ENCODE measurements at regions not wholly inside any gene's neighbourhood (a gene's known extent, or its start where the extent isn't known, plus 50 kb on each side); places are given as distances from the start of the nearest gene placed in this dataset.

DNA sequence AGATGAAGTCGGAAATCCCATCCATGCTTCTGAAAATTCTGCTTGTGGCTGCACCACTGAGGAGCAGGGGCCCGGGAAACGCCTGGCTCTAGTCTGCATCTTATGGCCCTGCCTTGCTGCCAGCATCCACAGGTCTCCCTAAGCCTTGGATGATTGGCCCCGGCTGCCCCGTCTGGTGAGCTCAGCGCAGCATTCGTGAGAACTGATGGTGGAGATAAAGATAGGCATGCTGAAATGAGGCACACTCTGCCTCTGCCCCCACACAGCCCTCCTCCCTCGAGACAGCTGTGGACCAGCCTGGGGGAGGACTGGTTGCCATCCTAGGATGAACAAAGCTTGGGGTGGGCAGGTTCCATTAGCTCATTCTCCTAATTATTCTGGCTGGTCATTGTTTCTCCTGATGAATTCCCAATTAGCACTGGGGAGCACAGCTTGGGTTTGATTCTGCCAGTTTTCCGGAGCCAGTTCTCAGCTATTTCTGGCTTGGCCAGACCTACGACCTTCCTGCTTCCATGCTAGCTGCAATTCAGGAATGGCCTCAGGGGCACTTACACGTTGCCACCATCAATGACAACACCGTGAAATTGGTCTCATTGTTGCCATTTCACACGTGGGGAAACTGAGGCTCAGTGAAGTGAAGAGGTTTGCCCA, 62.8 kb upstream of the CPEB4 start:
- TF ChIP-seq, protein P1, sequence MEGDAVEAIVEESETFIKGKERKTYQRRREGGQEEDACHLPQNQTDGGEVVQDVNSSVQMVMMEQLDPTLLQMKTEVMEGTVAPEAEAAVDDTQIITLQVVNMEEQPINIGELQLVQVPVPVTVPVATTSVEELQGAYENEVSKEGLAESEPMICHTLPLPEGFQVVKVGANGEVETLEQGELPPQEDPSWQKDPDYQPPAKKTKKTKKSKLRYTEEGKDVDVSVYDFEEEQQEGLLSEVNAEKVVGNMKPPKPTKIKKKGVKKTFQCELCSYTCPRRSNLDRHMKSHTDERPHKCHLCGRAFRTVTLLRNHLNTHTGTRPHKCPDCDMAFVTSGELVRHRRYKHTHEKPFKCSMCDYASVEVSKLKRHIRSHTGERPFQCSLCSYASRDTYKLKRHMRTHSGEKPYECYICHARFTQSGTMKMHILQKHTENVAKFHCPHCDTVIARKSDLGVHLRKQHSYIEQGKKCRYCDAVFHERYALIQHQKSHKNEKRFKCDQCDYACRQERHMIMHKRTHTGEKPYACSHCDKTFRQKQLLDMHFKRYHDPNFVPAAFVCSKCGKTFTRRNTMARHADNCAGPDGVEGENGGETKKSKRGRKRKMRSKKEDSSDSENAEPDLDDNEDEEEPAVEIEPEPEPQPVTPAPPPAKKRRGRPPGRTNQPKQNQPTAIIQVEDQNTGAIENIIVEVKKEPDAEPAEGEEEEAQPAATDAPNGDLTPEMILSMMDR (IDR thresholded peaks at IDR 0.05; ENCODE audit: poor library complexity), result no peak
- TF ChIP-seq EZH2 (IDR thresholded peaks at IDR 0.05; ENCODE audit: borderline replicate concordance), result no peak
- no peak for TF ChIP-seq EZH2phosphoT487 (IDR thresholded peaks at IDR 0.05; ENCODE audit: low read depth, severe bottlenecking, unreplicated experiment)

Data from hepatocyte (in vitro differentiated cells).